ENCODE measurements at regions not wholly inside any gene's neighbourhood (a gene's known extent, or its start where the extent isn't known, plus 50 kb on each side); places are given as distances from the start of the nearest gene placed in this dataset.

- DNase-seq = no peak
Observed at GRCh38 chr15:88312941-88313579, 56.5 kb upstream of the NTRK3 start.

- DNase-seq = no peak
Observed at GRCh38 chr15:88309363-88309762, 52.8 kb upstream of the NTRK3 start.

GRCh38 chr15:88307344-88307743, 50.8 kb upstream of the NTRK3 start:
- DNase-seq = no peak

Data from NCI-H1048 (cell line).